ENCODE measurements at regions not wholly inside any gene's neighbourhood (a gene's known extent, or its start where the extent isn't known, plus 50 kb on each side); places are given as distances from the start of the nearest gene placed in this dataset.

DNA sequence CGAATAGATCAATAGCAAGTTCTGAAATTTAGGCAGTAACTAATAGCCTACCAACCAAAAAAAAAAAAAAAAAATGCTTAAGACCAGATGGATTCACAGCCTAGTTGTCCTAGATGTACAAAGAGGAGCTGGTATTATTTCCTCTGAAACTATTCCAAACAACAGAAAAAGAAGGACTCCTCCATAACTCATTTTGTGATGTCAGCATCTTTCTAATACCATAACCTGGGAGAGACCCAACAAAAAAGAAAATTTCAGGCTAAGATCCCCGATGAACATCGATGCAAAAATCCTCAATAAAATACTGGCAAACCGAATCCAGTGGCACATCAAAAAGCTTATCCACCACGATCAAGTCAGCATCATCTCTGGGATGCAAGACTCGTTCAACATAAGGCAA is 1557.9 kb downstream of the C4orf33 start:
- Histone ChIP-seq H4K5ac (ENCODE audit: low read depth, low read length) (no peak overlapping the region), H3K4me1 (ENCODE audit: control insufficient read depth, insufficient read depth, low read length) (no peaks in the 10 kb centered on the region), H3K4ac (ENCODE audit: low read depth, low read length) (no peak overlapping the region), H3K4me2 (ENCODE audit: low read depth, low read length) (no peak overlapping the region), H3K23ac (ENCODE audit: low read depth, low read length) (no peak overlapping the region), H3K79me1 (ENCODE audit: low read depth in 1 of 2, low read length in 2 of 2) (no peaks in the 10 kb centered on the region), H3K9me1 (ENCODE audit: insufficient read depth, low read length) (no peaks in the 10 kb centered on the region), H3K27me3 (ENCODE audit: control insufficient read depth, insufficient read depth, low read length) (no peaks in the 10 kb centered on the region), H3K18ac (ENCODE audit: low read depth, low read length) (no peak overlapping the region), H2AK5ac (ENCODE audit: low read depth, low read length) (no peak overlapping the region), H2BK20ac (ENCODE audit: low read depth, low read length) (no peak overlapping the region), H2BK5ac (ENCODE audit: low read depth, low read length, poor library complexity, severe bottlenecking) (no peak overlapping the region), H3K36me3 (ENCODE audit: control insufficient read depth, insufficient read depth, low read length) (no peaks in the 10 kb centered on the region), H3K14ac (replicated peaks; ENCODE audit: low read depth, low read length) (no peak overlapping the region), H4K91ac (ENCODE audit: insufficient read depth, low read depth, low read length) (no peak overlapping the region), H3K56ac (ENCODE audit: extremely low read depth, insufficient read depth, low read length) (no peak overlapping the region), H2AK9ac (replicated peaks; ENCODE audit: low read depth, low read length, poor library complexity) (no peak overlapping the region), H4K20me1 (ENCODE audit: insufficient read depth, low read length) (no peaks in the 10 kb centered on the region), H3K4me3 (ENCODE audit: insufficient read depth, low read depth, low read length) (no peak overlapping the region), H3K9ac (ENCODE audit: low read depth, low read length) (no peak overlapping the region), H3K27ac (ENCODE audit: insufficient read depth, low read length) (no peak overlapping the region), H2AFZ (replicated peaks; ENCODE audit: low read length, poor library complexity) (no peak overlapping the region), H2BK15ac (ENCODE audit: low read depth, low read length) (no peak overlapping the region), H2BK120ac (ENCODE audit: low read depth, low read length) (no peak overlapping the region), H3K9me3 (ENCODE audit: control insufficient read depth, insufficient read depth, low read length) (peaks cover 4% of the 10 kb centered on the region; the same call in 1 of the 2 replicates), H4K8ac (ENCODE audit: low read depth in 2 of 2, low read length in 2 of 2) (no peak overlapping the region)
- ATAC-seq (ENCODE audit: low read depth) (no peak), DNase-seq (no peak)
- CTCF ChIA-PET, result no interaction called here
- 33% methylated on average over 1 of the region's 6 CpGs; no CpG with 5 or more reads in 1 of the 2 experiments for WGBS, 2 experiments (ENCODE audit: extremely low coverage in 2 of 2, insufficient read length in 1 of 2)
- dilution Hi-C loops (cut with HindIII; ENCODE audit: low sequenced_read_pairs, unreplicated experiment), result no loop called here
- intact Hi-C loops (cut with micrococcal nuclease), result no loop called here
- in situ Hi-C loops (cut with MboI; ENCODE audit: low sequenced_read_pairs), result no loop called here
- no TSS peak for BruUV-seq (replicated peaks)
- POLR2A ChIA-PET (ENCODE audit: unreplicated experiment), result no interaction called here
- TF ChIP-seq MAFK (IDR thresholded peaks at IDR 0.05; ENCODE audit: low read depth, low read length) (peak; percentile 31; the same call in 1 of the 2 replicates), BHLHE40 (IDR thresholded peaks at IDR 0.05; ENCODE audit: low read depth, low read length) (no peak), CEBPB (IDR thresholded peaks at IDR 0.05; ENCODE audit: low read depth, low read length) (no peak)

Data from IMR-90 (cell line).